MCF 10A (cell line): ENCODE measurements at regions not wholly inside any gene's neighbourhood (a gene's known extent, or its start where the extent isn't known, plus 50 kb on each side); places are given as distances from the start of the nearest gene placed in this dataset.
"Not testable (repeated sequence)": the region's sequence is repeated elsewhere in the genome, so short reads cannot be mapped to it uniquely, and the experiment has no call there.

Experiments
- BruUV-seq: library from RNA; stranded (reverse); fragments of 400-500 nt; replicated peaks from 2 replicates; lab custom pipeline; 2021; lab: Mats Ljungman, UMichigan
- CTCF ChIA-PET: fragments of 300-600 bp; sonication (Branson Sonifier 250); formaldehyde crosslinking; extraction: SDS; loops from one replicate; lab custom pipeline; 2021; ENCODE audit warnings: antibody characterized with exemption, inconsistent platforms; lab: Yijun Ruan, JAX
- POLR2A ChIA-PET: fragments of 300-600, 350-650 bp; sonication (Branson Sonifier 250); formaldehyde crosslinking; extraction: SDS; loops from one replicate; lab custom pipeline; 2020; ENCODE audit warnings: antibody characterized with exemption, inconsistent platforms; lab: Yijun Ruan, JAX
- DNase-seq: peaks from one replicate; pipeline ENCODE4 v3.0.0-alpha.2; 2018; ENCODE audit not compliant: unreplicated experiment
- H3K27ac Mint-ChIP-seq: one replicate; pipeline ENCODE4 v1.8.0; 2022; ENCODE audit warnings: mild to moderate bottlenecking, low read depth, mixed read lengths; ENCODE audit not compliant: unreplicated experiment
- H3K27me3 Mint-ChIP-seq: one replicate; pipeline ENCODE4 v1.8.0; 2022; ENCODE audit warnings: mixed read lengths; ENCODE audit not compliant: insufficient read depth, unreplicated experiment
- H3K36me3 Mint-ChIP-seq: one replicate; pipeline ENCODE4 v1.8.0; 2022; ENCODE audit warnings: mild to moderate bottlenecking, moderate library complexity, mixed read lengths; ENCODE audit not compliant: insufficient read depth, unreplicated experiment
- H3K4me1 Mint-ChIP-seq: one replicate; pipeline ENCODE4 v1.8.0; 2022; ENCODE audit warnings: mixed read lengths; ENCODE audit not compliant: insufficient read depth, unreplicated experiment
- H3K4me3 Mint-ChIP-seq: one replicate; pipeline ENCODE4 v1.8.0; 2022; ENCODE audit warnings: mild to moderate bottlenecking, moderate library complexity, mixed read lengths; ENCODE audit not compliant: unreplicated experiment
- H3K9me3 Mint-ChIP-seq: one replicate; pipeline ENCODE4 v1.8.0; 2022; ENCODE audit warnings: mixed read lengths; ENCODE audit not compliant: unreplicated experiment
- intact Hi-C: fragments of 100-400 bp; cut with micrococcal nuclease; formaldehyde crosslinking; loops from 2 replicates; pipeline ENCODE4 v1.14.1; 2022
- TF ChIP-seq, protein P1 (sequence below): fragments of 200-600 bp; IDR thresholded peaks from one replicate; pipeline ENCODE4 v1.8.0; 2022; ENCODE audit warnings: antibody characterized with exemption, mild to moderate bottlenecking; ENCODE audit not compliant: unreplicated experiment

DNA sequence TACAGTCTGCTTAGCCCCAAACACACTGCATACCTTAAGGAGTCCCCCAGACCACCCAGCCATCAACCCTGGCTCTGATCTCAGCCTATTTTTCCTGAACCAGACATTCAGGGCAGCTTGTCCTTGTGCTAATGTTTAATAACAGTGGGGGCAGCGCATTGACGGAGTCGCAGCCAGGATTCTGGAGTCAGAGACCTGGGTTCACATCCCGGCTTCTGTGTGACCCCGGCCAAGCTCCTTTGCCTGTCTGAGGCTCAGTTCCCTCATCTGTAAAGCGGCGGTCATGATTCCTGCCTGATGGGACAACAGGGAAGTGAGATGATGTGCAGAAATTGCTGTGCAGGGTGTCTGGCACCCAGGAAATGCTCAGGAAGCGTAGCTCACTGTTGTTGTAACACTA is 63.1 kb downstream of the MATN1 start:
- H3K27ac Mint-ChIP-seq: no peak overlapping the region
- no peaks in the 10 kb centered on the region for H3K27me3 Mint-ChIP-seq
- no peak overlapping the region for H3K4me3 Mint-ChIP-seq
- no TSS peak for BruUV-seq
- no peaks in the 10 kb centered on the region for H3K36me3 Mint-ChIP-seq
- ChIA-PET CTCF (interaction anchor here (0.8 kb wide), 1 partner anchor 21 kb away, joined by 3 read pairs; no protein-coding TSS in a partner anchor), POLR2A (no interaction called here)
- intact Hi-C loops: no loop called here
- no peaks in the 10 kb centered on the region for H3K9me3 Mint-ChIP-seq
- TF ChIP-seq, protein P1, sequence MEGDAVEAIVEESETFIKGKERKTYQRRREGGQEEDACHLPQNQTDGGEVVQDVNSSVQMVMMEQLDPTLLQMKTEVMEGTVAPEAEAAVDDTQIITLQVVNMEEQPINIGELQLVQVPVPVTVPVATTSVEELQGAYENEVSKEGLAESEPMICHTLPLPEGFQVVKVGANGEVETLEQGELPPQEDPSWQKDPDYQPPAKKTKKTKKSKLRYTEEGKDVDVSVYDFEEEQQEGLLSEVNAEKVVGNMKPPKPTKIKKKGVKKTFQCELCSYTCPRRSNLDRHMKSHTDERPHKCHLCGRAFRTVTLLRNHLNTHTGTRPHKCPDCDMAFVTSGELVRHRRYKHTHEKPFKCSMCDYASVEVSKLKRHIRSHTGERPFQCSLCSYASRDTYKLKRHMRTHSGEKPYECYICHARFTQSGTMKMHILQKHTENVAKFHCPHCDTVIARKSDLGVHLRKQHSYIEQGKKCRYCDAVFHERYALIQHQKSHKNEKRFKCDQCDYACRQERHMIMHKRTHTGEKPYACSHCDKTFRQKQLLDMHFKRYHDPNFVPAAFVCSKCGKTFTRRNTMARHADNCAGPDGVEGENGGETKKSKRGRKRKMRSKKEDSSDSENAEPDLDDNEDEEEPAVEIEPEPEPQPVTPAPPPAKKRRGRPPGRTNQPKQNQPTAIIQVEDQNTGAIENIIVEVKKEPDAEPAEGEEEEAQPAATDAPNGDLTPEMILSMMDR: no peak
- H3K4me1 Mint-ChIP-seq: no peaks in the 10 kb centered on the region
- DNase-seq: no peak

DNA sequence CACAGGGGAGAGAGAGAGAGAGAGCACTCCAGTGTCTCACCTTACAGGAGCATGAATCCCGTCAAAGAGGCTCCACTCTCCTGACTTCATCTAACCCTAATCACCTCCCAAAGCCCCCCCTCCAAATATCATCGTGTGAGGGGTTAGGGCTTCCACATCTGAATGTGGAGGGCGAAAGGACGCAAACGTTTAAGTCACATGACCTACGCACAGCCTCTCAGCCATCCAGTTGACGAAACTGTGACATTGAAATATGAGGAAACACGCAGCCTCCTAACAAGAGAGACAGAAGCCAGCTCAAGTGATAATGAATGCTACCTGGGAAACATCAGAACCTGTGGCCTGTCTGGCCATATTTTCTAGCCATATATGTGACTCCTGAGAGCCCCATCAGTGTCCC is 63.7 kb downstream of the MATN1 start:
- BruUV-seq: no TSS peak
- TF ChIP-seq, protein P1: no peak
- no peak for DNase-seq
- Mint-ChIP-seq H3K9me3 (no peaks in the 10 kb centered on the region), H3K36me3 (no peaks in the 10 kb centered on the region), H3K27ac (no peak overlapping the region), H3K4me3 (no peak overlapping the region), H3K4me1 (no peaks in the 10 kb centered on the region), H3K27me3 (no peaks in the 10 kb centered on the region)
- intact Hi-C loops: no loop called here
- ChIA-PET CTCF (interaction anchor here (0.8 kb wide), 1 partner anchor 21 kb away, joined by 3 read pairs; no protein-coding TSS in a partner anchor), POLR2A (no interaction called here)

DNA sequence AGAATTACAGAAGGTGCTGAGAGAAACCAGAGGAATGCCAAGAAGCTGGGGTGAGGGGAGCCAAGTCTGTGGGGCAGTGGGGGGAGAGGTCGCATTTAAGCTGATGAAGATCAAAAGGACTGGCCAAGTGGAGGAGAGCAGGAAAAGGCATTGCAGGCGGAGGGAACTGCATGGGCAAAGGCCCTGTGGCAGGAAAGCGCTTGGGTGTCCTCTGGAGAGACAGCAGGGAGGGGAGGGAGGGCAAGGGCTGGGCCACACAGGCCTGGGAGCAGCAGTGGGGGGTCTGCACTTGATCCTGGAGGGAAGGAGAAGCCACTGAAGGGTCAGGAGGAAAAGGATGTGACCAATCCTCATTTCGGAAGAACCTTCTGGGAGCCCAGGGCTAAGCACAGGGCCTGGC is 65.0 kb downstream of the MATN1 start:
- H3K9me3 Mint-ChIP-seq, DNase-seq, H3K36me3 Mint-ChIP-seq, H3K4me3 Mint-ChIP-seq, BruUV-seq, intact Hi-C loops, H3K27me3 Mint-ChIP-seq, POLR2A ChIA-PET, H3K4me1 Mint-ChIP-seq, H3K27ac Mint-ChIP-seq: not testable (repeated sequence)
- CTCF ChIA-PET: interaction anchor here (0.6 kb wide), 1 partner anchor 150 kb away, joined by 3 read pairs; no protein-coding TSS in a partner anchor

DNA sequence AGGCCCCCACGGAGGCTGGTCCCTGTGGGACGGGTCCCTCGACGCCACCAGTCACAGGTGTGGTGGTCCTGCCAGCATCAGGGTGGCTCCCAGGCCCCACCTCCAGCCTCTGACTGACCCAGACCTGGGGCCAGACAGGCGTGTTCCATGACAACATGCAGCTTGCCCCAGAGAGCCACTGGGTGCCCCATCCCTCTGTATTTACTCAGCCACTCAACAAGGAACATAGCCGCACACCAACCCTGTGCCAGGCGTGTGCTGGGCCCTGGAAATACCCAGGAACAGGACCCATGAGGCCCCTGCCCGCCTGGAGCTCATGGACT is 65.4 kb downstream of the MATN1 start:
- Mint-ChIP-seq H3K4me3 (no peak overlapping the region), H3K27me3 (no peaks in the 10 kb centered on the region), H3K4me1 (no peaks in the 10 kb centered on the region), H3K9me3 (no peaks in the 10 kb centered on the region), H3K36me3 (peaks cover 6% of the 10 kb centered on the region), H3K27ac (no peak overlapping the region)
- DNase-seq: no peak
- POLR2A ChIA-PET: no interaction called here
- intact Hi-C loops: no loop called here
- TF ChIP-seq, protein P1: no peak
- BruUV-seq: no TSS peak
- CTCF ChIA-PET: interaction anchor here (0.6 kb wide), 1 partner anchor 150 kb away, joined by 3 read pairs; no protein-coding TSS in a partner anchor
